Loucy (cell line): ENCODE measurements at regions not wholly inside any gene's neighbourhood (a gene's known extent, or its start where the extent isn't known, plus 50 kb on each side); places are given as distances from the start of the nearest gene placed in this dataset.

ENCODE experiments used
- H2AFZ ChIP-seq: fragments of 200-600 bp; sonication (generic); 2 replicates; pipeline ENCODE4 v1.6.0; 2016; ENCODE audit warnings: antibody characterized with exemption, mild to moderate bottlenecking, low read length, moderate library complexity
- H3F3A ChIP-seq: fragments of 200-600 bp; 2 replicates; pipeline ENCODE4 v1.6.0; 2016; ENCODE audit warnings: antibody characterized with exemption, low read depth, mild to moderate bottlenecking
- H3K27me3 ChIP-seq: fragments of 200-600 bp; sonication (generic); 2 replicates; pipeline ENCODE4 v1.6.1; 2014; ENCODE audit warnings: low read length, mild to moderate bottlenecking; ENCODE audit not compliant: insufficient read depth, poor library complexity, severe bottlenecking
- H3K36me3 ChIP-seq: fragments of 200-600 bp; sonication (generic); 2 replicates; pipeline ENCODE4 v1.6.1; 2016; ENCODE audit warnings: low read length; ENCODE audit not compliant: insufficient read depth
- H3K4me1 ChIP-seq: fragments of 200-600 bp; sonication (generic); 2 replicates; pipeline ENCODE4 v1.5.1; 2014; ENCODE audit warnings: low read length, mild to moderate bottlenecking; ENCODE audit not compliant: insufficient read depth, poor library complexity, severe bottlenecking
- H3K4me2 ChIP-seq: fragments of 200-600 bp; sonication (generic); 2 replicates; pipeline ENCODE4 v1.6.0; 2014; ENCODE audit warnings: antibody characterized with exemption, low read length, low read depth, mild to moderate bottlenecking; ENCODE audit not compliant: poor library complexity, severe bottlenecking
- H3K4me3 ChIP-seq: fragments of 200-600 bp; sonication (generic); 2 replicates; pipeline ENCODE4 v1.5.1; 2014; ENCODE audit warnings: low read length, mild to moderate bottlenecking, mixed read lengths; ENCODE audit not compliant: poor library complexity, severe bottlenecking
- H3K79me2 ChIP-seq: fragments of 200-600 bp; sonication (generic); 2 replicates; pipeline ENCODE4 v1.6.1; 2014; ENCODE audit warnings: low read length; ENCODE audit not compliant: insufficient read depth
- H3K9ac ChIP-seq: fragments of 200-600 bp; sonication (generic); 2 replicates; pipeline ENCODE4 v1.6.0; 2014; ENCODE audit warnings: mild to moderate bottlenecking, low read depth, low read length, moderate library complexity; ENCODE audit not compliant: poor library complexity, severe bottlenecking
- H3K9me2 ChIP-seq: fragments of 200-600 bp; sonication (generic); replicated peaks from 2 replicates; pipeline ENCODE4 v1.6.1; 2016; ENCODE audit warnings: low read depth, low read length, mixed read lengths
- H3K9me3 ChIP-seq: fragments of 200-600 bp; sonication (generic); 2 replicates; pipeline ENCODE4 v1.6.1; 2014; ENCODE audit warnings: mild to moderate bottlenecking, antibody characterized with exemption, low read length, low read depth; ENCODE audit not compliant: insufficient read depth
- H4K20me1 ChIP-seq: fragments of 200-600 bp; sonication (generic); 2 replicates; pipeline ENCODE4 v1.6.0; 2014; ENCODE audit warnings: antibody characterized with exemption, low read length, mild to moderate bottlenecking; ENCODE audit not compliant: insufficient read depth, poor library complexity, severe bottlenecking
- EZH2phosphoT487 ChIP-seq: fragments of 200-600 bp; IDR thresholded peaks from 2 replicates; pipeline ENCODE4 v1.6.1; 2018; ENCODE audit warnings: antibody characterized with exemption, mild to moderate bottlenecking, moderate library complexity, borderline replicate concordance
- TF ChIP-seq, protein P1 (sequence below): fragments of 200-600 bp; sonication (generic); conservative IDR thresholded peaks from 2 replicates; pipeline ENCODE4 v1.5.1; 2014; ENCODE audit warnings: mild to moderate bottlenecking, antibody characterized with exemption, low read length

DNA sequence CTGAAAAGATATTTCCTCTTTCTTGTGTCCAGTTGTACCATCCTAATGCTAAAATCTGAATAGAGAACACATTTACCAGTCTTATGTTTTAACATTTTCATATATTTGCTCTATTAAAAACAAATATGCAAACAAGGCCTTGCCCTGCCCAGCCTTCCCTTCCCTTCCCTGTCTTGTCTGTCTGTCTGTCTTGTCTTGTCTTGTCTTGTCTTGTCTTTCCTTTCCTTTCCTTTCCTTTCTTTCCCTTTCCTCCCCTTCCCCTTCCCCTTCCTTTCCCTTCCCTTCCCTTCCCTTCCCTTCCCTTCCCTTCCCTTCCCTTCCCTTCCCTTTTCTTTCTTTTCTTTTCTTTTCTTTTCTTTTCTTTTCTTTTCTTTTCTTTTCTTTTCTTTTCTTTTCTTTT lies 1103.5 kb downstream of the STIM2 start:
- no peak overlapping the region for H3K9ac ChIP-seq
- no peaks in the 10 kb centered on the region for H3F3A ChIP-seq
- H3K27me3 ChIP-seq = no peaks in the 10 kb centered on the region
- H3K4me3 ChIP-seq = no peak overlapping the region
- TF ChIP-seq EZH2phosphoT487 = no peak
- TF ChIP-seq, protein P1, sequence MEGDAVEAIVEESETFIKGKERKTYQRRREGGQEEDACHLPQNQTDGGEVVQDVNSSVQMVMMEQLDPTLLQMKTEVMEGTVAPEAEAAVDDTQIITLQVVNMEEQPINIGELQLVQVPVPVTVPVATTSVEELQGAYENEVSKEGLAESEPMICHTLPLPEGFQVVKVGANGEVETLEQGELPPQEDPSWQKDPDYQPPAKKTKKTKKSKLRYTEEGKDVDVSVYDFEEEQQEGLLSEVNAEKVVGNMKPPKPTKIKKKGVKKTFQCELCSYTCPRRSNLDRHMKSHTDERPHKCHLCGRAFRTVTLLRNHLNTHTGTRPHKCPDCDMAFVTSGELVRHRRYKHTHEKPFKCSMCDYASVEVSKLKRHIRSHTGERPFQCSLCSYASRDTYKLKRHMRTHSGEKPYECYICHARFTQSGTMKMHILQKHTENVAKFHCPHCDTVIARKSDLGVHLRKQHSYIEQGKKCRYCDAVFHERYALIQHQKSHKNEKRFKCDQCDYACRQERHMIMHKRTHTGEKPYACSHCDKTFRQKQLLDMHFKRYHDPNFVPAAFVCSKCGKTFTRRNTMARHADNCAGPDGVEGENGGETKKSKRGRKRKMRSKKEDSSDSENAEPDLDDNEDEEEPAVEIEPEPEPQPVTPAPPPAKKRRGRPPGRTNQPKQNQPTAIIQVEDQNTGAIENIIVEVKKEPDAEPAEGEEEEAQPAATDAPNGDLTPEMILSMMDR = no peak
- no peak overlapping the region for H3K4me2 ChIP-seq
- H3K79me2 ChIP-seq = no peaks in the 10 kb centered on the region
- no peaks in the 10 kb centered on the region for H3K9me2 ChIP-seq
- H3K36me3 ChIP-seq = no peaks in the 10 kb centered on the region
- H3K9me3 ChIP-seq = no peaks in the 10 kb centered on the region
- no peak overlapping the region for H2AFZ ChIP-seq
- H3K4me1 ChIP-seq = no peaks in the 10 kb centered on the region
- no peaks in the 10 kb centered on the region for H4K20me1 ChIP-seq

DNA sequence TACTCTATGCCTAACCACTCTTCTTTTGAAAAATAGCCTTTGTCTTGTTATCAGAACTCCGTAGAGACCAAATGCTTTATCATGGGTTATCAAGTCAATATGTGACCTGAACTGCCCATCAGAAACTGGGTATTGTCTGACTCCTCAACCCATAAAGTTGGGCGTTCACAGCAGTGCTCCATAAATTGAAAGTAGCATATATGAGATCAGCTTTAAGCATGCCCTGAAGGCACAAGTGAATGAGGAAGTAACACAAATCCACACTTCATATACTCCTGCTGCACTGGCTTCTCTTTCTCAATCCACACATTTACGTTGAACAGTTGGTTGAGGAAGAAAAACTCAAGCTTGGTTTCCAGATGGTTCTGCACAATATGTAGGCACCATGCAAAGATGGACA lies 1106.0 kb downstream of the STIM2 start:
- H3K27me3 ChIP-seq = no peaks in the 10 kb centered on the region
- H3K9me2 ChIP-seq = no peaks in the 10 kb centered on the region
- H3K9ac ChIP-seq = no peak overlapping the region
- no peak overlapping the region for H3K4me3 ChIP-seq
- H2AFZ ChIP-seq = no peak overlapping the region
- H3K4me2 ChIP-seq = no peak overlapping the region
- H3K9me3 ChIP-seq = no peaks in the 10 kb centered on the region
- H3F3A ChIP-seq = no peaks in the 10 kb centered on the region
- no peaks in the 10 kb centered on the region for H4K20me1 ChIP-seq
- no peaks in the 10 kb centered on the region for H3K4me1 ChIP-seq
- no peaks in the 10 kb centered on the region for H3K79me2 ChIP-seq
- no peaks in the 10 kb centered on the region for H3K36me3 ChIP-seq
- no peak for TF ChIP-seq EZH2phosphoT487
- TF ChIP-seq, protein P1 = no peak

DNA sequence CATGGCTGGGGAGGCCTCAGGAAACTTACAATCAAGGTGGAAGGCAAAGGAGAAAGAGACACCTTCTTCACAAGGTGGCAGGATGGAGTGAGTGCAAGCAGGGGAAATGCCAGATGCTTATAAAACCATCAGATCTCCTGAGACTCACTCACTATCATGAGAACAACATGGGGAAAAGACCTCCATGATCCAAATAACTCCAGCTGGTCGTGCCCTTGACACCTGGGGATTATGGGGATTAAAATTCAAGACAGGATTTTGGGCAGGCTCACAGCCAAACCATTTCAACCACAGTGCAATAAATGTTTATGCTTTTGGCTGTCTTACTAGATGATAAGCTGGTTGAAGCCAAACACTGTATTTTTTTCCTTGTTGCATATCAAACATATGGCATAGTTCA lies 1112.4 kb downstream of the STIM2 start:
- Histone ChIP-seq H3K9ac (no peak overlapping the region), H3K79me2 (no peaks in the 10 kb centered on the region), H3K27me3 (no peaks in the 10 kb centered on the region), H3K4me3 (no peak overlapping the region), H4K20me1 (no peaks in the 10 kb centered on the region), H3K4me2 (no peak overlapping the region), H3K9me2 (no peaks in the 10 kb centered on the region), H3F3A (no peaks in the 10 kb centered on the region), H3K9me3 (no peaks in the 10 kb centered on the region), H2AFZ (no peak overlapping the region), H3K4me1 (no peaks in the 10 kb centered on the region), H3K36me3 (no peaks in the 10 kb centered on the region)
- TF ChIP-seq, protein P1 = no peak
- TF ChIP-seq EZH2phosphoT487 = no peak
